Kasumi-1 (cell line): ENCODE measurements at regions not wholly inside any gene's neighbourhood (a gene's known extent, or its start where the extent isn't known, plus 50 kb on each side); places are given as distances from the start of the nearest gene placed in this dataset.
"Not testable (repeated sequence)": the region's sequence is repeated elsewhere in the genome, so short reads cannot be mapped to it uniquely, and the experiment has no call there.

Experiments
- DNase-seq, 2 experiments: peaks; one replicate each; lab custom pipeline; 2025; lab: John Stamatoyannopoulos, UW

DNA sequence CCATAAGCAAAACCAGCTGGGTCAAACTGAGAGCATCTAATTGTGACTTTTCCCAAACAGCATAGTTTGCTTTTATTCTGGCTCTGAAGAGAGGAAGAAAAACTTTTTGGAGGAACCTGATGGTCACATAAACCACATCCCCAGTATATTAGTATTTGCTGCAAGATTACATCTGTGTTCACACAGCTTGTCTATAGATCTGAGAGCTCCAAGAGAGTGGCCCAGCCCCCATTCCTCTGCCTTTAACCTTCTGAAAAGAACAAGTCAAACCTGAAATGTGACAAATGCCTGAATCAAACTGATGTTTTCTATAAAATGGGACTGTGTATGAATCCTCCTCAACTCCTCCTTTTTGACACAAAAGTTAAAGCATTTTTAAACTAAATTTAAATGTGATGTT is 435.2 kb downstream of the ZNF479 start:
- not testable (repeated sequence) for DNase-seq

DNA sequence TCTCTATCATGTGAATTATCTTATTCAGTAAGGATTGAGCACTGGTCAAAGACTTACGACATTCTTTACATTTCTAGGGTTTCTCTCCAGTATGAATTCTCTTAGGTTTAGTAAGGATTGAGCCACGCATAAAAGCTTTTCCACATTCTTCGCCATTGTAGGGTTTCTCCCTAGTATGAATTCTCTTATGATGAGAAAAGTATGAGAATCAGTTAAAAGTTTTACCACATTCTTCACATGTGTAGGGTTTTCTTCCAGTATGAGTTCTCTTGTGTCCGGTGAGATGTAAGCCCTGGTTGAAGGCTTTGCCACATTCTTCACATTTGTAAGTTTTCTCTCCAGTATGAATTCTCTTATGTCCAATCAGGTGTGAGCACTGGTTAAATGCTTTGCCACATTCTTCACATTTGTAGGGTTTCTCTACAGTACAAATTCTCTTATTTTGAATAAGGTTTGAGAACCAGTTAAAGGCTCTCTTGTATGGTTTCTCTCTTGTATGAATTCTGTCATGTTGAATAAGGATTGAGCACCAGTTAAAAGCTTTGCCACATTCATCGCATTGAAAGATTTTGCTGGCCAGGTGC is 445.9 kb downstream of the ZNF479 start:
- no peak for DNase-seq

DNA sequence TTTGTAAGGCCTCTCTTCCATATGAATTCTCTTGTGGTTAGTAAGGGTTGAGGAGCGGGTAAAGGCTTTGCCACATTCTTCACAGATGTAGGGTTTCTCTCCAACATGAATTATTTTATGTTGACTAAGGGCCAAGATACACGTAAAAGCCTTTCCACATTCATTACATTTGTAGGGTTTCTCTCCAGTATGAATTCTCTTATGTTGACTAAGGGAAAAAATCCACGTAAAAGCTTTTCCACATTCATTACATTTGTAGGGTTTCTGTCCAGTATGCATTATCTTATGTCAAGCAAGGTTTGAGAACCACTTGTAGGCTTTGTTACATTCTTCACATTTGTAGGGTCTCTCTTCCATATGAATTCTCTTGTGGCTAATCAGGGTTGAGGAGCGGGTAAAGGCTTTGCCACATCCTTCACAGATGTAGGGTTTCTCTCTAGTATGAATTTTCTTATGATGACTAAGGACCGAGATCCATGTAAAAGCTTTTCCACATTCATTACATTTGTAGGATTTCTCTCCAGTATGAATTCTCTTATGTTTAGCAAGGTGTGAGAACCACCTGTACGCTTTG is 493.0 kb downstream of the ZNF479 start:
- no peak for DNase-seq

DNA sequence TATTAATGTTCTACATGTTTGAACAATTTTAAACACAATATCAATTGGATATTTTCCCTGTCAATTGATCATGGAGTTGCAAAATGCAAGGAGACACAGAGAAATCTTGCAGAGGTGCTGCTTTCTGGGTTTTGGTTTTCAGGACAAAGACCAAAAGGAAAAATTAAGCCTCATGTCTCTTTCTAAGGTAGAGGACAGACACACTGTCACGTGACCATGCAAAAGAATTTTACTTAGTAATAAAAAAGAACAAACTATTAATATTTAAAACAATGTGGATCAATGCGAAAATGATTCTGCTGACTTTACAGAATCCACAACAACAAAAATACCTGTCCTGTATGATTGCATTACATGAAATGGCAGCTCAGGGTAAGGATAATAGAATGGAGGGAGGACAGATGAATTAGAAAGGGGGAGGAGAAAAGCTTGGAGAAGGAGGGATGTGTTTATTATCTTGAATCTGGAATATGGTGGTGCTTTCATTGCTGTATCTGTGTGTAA is 493.7 kb upstream of the NUPR2 start:
- DNase-seq, result no peak

DNA sequence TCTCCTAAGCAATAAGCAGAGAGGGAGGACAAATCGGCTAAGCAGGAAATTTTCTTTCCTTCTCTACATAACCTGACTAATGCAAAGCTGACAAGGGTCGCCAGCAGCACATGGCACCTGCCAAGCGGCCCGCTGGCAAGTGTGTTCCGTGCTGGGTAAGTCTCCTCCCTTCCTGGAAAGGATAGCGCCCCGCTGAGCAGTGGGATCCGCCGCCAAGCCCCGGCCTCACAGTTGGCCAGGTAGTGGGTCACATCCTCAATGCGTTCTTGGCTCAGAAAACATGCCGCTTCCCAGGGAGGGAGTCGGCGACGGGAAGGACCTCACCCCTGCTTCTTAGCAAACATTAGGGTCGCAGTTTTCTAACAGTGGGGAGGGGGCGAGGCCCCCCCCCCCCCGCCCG is 488.9 kb upstream of the NUPR2 start:
- no peak for DNase-seq

GRCh38 chr7:56578612-56579011 is 462.4 kb upstream of the NUPR2 start:
- DNase-seq, result no peak

- no peak for DNase-seq
Measured at GRCh38 chr7:56570968-56571367, 454.8 kb upstream of the NUPR2 start.

- no peak for DNase-seq
Measured at GRCh38 chr7:56538541-56539429, 422.6 kb upstream of the NUPR2 start.

GRCh38 chr7:56537952-56538351 is 421.7 kb upstream of the NUPR2 start:
- DNase-seq, result no peak

DNA sequence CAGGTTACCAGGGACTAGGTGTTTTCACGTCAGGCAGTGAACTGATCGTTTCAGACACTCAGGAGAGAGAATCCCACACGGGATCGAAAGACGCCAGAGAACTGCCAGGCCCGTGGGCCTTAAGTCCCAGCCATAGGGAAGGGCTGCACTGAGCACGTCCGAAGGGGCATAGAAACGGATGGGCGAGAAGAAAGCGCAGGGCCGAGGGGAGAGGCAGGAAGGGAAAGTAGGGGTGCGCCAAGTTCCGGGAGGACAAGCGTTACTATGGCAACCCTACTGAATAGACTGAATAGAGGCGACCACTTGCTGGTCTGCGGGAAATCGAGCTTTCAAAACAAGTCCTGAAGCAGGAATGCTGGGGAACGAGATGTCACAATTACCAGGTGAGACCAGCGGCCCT is 421.3 kb upstream of the NUPR2 start:
- no peak for DNase-seq

- DNase-seq, result no peak
Measured at GRCh38 chr7:56495165-56495564, 378.9 kb upstream of the NUPR2 start.

- no peak for DNase-seq
Measured at GRCh38 chr7:56493704-56494450, 377.7 kb upstream of the NUPR2 start.

- DNase-seq, result no peak
Measured at GRCh38 chr7:56493196-56493595, 377.0 kb upstream of the NUPR2 start.

GRCh38 chr7:56491636-56492425 is 375.6 kb upstream of the NUPR2 start:
- DNase-seq, result no peak

DNA sequence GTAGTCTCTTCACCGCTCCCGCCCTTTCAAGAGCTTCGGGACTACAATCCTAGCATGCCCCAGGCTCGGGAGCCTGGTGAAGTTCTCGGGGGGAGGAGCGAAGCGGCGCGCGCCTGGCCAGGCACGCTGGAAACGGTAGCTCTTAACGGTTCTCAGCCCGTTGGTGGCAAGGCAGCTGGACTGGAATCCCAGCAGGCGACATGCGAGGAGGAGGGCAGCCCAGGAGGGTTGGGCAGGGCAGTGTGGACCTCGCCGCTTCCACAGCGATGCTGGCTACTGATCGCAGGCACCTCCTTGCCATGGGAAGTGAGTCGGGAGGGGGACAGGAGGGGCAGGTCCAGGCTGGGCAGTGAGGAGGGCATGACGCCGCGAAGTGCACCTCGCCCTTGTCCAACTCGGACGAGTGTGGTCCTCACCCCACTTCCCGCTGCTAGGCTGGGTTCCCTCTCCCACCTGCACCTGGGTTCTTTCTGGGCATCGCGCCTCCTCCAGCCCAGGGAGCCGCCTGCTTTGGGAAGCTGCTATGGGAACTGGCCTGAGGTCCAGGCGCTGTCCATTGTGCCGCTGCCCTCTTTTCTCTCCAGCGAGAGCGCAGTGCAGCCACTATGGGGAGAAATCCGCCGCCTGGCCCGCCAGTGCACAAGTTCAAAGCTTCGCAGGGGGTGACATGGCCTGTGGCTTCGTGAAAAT is 367.8 kb upstream of the NUPR2 start:
- no peak for DNase-seq

DNA sequence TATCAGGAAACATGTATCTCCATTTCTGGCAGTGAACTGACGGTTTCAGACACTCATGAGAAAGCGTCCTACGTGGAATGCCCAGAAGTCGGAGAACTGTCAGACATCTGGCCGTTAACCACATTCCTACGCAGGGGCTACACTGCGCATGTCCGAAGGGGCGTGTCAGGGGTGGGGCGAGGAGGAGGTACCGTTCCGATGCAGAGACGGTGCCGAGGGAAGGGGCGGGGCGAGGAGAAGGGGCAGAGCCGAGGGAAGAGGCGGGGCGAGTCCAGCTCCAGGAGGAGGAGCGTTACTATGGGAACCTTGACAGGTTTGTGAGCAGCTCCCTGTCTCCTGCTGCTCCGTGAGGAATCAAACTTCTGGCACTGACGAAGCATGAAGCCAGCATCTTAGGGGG is 366.9 kb upstream of the NUPR2 start:
- no peak for DNase-seq

DNA sequence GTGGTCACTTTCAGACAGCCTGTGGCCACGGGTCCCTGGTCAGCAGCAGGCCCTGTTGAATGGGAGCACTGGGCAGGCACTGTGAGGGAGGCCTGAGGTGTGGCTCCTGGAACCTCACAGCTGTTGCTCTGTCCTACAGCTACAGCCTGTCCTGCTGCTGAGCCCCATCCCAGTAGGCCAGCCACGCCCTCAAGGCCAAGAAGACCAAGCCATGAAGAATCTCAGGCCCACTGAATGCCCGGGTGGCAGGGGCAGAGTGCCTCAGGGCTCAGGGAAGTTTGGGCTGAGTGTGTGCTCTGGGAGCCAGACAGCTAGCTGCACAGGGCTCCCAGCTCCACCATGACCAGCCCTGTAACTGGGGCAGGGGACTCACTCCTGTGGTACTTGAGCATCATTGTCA is 363.5 kb upstream of the NUPR2 start:
- no peak for DNase-seq

- DNase-seq, result no peak
Measured at GRCh38 chr7:56479136-56479535, 362.9 kb upstream of the NUPR2 start.

- no peak for DNase-seq
Measured at GRCh38 chr7:56474271-56474670, 358.1 kb upstream of the NUPR2 start.

DNA sequence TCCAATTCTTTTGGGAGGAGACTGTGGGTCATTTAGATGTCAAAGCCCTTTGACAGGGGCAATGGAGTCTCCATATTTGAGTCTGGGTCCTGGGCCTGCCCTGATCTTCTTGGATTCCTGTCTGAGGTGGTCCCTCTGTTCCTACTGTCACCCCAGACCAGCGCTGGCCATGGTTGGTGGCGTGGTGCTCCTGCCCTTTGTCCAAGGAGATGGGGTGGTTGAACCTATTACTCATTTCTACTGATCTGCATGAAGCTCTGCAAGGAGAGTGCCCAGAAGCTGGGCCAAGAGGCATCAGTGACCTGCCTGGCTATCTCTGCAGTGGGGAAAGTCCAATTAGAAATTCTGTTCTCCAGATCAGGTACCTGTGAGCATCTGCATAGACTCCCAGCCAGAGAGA is 355.6 kb upstream of the NUPR2 start:
- no peak for DNase-seq
